Kasumi-1 (cell line): ENCODE measurements at regions not wholly inside any gene's neighbourhood (a gene's known extent, or its start where the extent isn't known, plus 50 kb on each side); places are given as distances from the start of the nearest gene placed in this dataset.

ENCODE experiments used
- DNase-seq, 2 experiments: peaks; one replicate each; lab custom pipeline; 2025; lab: John Stamatoyannopoulos, UW

DNA sequence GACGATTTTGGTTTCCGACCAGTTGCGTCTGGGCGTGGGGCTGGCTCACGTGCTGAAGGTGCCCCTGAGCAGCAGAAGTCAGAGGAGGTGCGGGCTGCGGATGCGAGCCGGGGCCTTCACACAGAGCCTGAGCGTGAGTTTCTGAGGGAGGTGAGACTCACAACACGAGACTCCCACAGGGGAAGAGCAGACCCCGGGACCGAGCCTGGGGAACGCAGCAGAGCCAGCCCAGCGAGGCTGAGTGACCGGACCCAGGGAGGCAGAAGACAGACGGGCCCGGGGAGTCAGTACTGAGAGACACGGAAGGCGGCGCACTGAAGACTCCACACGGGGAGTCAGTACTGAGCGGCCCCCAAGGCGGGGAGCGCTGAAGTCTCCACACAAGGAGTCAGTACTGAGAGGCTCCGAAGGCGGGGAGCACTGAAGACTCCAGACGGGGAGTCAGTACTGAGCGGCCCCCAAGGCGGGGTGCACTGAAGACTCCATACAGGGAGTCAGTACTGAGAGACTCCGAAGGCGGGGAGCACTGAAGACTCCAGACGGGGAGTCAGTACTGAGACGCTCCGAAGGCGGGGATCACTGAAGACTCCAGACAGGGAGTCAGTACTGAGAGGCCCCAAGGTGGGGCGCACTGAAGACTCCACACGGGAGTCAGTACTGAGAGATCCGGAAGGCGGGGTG lies 77.8 kb downstream of the DLL1 start:
- DNase-seq = no peak

DNA sequence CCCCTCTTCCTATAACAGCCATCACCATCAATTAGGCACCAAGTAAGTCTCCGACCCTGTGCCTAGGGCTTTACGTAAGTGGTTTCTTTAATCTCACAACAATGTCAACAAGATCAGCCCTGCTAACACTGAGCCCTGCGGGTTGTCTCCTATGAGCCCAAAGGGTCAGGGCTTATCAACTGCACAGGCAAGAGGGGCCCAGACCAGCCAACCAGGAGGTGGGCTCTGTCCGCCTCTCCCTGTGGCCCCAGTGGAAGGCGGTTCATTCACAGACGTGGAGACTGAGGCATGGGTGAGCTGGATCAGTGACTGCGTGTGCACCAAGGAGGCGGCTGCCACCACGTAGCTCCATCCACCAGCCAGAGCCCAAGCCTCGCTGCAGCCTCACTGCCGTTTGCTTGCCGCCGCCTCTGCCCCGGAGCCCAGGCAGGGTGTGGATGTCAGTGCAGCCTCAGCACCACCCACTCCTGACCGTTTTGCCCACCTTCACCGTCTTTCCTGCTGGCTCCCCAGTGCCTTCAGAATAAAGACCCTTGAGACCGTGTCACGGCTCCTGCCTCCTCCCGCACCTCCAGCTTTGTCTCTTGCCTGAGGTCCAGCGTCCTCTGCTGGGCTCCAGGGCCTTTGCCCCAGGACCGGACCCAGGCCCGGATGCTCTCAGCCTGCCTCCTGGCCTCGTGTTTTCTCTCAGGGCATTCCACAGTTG lies 78.7 kb downstream of the DLL1 start:
- no peak for DNase-seq

- no peak for DNase-seq
Measured at GRCh38 chr6:170211404-170212025, 79.4 kb downstream of the DLL1 start.

GRCh38 chr6:170210651-170211403 lies 80.1 kb downstream of the DLL1 start:
- DNase-seq = no peak

DNA sequence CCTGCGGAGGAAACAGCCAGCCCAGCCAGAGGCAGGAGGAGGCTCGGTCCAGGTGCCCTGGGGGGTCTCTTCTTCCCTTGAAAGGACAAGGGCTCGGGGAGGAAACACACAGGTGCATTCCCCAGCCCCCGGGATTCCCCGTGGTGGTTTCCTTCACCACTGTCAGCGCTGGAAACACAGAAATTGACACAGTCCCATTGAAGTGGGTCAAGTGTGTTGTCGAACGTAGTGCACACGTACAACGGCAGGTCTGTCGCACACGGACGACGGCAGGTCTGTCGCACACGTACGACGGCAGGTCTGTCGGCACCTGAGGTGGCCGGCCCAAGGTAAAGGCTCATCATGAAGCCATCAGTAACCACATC lies 80.9 kb downstream of the DLL1 start:
- no peak for DNase-seq

GRCh38 chr6:170209354-170210025 lies 81.4 kb downstream of the DLL1 start:
- DNase-seq = no peak

DNA sequence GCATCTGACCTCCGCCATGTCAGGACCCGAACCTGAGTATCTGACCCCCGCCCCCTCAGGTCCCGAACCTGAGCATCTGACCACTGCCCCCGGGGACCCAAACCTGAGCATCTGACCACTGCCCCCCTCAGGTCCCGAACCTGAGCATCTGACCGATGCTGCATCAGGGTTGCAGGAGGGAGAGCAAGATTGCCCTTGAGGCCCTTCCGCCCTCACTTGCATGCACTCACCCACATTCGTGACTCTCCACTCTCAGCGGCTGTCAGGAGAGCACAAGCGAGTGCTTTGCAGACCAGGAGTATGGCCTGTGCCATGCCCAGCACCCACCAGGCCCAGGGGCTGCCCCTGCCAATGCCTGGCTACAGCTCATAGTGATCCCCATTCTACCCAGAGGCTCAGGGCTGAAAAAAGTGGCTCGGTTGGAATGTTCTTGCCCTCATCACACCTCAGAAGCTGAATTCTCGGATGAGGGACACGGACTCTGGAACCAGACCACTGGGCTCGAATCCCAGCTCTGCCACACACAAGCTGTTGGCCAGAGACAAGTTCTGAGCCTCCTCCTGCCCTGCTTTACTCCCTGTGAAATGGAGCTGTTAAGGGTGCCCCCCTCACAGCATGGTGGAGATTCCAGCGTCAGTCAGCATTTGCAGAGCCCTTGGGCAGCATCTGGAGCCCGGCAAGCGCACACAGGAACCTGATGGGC lies 82.1 kb downstream of the DLL1 start:
- DNase-seq = no peak

DNA sequence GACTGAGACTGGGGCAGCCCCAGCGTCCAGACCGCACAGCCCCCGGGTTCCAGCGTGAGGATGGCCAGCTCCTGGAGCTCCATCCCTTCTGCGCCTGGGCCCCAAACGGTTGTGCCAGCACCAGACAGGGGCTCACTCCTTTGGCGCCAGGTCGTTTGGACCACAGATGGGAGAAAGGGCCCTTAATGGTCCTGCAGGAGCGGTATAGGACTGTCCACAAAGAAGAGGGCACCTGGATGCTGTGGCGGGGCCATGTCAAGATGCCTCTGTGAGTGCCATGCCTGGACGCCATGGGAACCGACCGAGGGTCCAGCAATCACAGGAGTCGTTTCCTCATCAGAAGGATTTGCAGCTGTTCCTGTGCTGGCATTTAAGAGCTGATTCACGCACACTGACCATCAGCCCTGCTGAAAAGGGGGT lies 82.7 kb downstream of the DLL1 start:
- no peak for DNase-seq

DNA sequence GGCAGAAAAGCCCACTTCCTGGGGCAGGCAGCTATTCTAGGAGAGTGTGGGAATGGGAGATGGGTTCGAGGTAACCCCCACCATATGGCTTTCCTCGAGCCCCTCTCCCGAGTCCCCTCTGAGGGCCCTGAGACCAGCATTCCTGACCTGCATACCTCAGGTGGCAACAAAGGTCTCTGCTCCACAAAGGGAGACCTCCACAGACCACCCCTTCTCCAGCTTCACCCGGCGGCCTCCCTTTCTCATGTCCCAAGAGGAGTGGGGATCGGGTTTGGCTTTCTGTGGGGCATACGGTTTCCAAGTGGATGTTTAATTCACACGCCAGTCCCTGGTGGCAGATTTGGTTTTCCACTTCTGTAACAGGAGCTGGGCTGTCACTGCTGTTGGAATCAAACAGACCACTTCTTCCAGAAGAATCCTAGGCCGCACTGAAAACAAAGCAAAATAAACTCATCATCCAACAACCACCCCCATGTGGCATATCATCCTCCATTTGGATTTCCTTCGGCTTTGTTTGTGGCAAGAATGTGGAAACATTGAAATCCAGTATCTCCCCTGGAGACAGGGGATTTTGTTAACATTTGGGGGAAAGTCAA lies 83.2 kb downstream of the DLL1 start:
- no peak for DNase-seq

GRCh38 chr6:170206851-170207431 lies 83.9 kb downstream of the DLL1 start:
- no peak for DNase-seq

DNA sequence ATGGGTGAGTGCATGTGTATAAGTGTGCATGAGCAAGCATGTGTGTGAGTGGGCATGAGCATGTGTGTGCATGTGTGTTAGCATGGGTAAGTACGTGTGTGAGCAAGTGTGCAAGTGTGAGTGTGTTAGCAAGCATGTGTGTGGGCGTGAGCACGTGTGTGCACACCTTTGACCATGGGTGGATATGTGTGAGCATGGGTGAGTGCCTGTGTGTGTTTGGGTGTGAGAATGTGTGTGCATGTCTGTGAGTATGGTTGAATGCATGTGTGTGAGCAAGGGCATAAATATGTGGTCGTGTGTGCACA lies 84.6 kb downstream of the DLL1 start:
- no peak for DNase-seq

GRCh38 chr6:170205534-170206316 lies 85.2 kb downstream of the DLL1 start:
- DNase-seq = no peak

DNA sequence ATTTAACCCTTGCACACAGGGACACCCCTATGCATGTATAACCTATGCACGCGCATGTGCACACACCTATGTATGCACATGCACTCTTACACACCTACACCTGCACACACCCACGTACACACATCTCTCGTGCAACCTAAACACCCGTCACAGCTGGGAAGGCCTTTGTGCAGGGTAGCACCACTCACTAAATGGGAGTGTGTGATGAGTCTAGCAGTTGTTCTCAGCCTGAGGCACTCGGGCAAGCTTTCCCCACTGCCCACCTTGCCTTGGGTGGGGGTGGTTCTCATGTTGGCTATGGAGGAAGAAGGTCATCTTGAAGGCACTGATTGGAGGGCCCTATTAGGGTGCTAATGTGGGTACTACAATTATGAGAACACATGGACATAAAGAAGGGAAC lies 85.8 kb downstream of the DLL1 start:
- DNase-seq = no peak

- DNase-seq = no peak
Measured at GRCh38 chr6:170203212-170203611, 87.7 kb downstream of the DLL1 start.

- DNase-seq = no peak
Measured at GRCh38 chr6:170202416-170203135, 88.3 kb downstream of the DLL1 start.

DNA sequence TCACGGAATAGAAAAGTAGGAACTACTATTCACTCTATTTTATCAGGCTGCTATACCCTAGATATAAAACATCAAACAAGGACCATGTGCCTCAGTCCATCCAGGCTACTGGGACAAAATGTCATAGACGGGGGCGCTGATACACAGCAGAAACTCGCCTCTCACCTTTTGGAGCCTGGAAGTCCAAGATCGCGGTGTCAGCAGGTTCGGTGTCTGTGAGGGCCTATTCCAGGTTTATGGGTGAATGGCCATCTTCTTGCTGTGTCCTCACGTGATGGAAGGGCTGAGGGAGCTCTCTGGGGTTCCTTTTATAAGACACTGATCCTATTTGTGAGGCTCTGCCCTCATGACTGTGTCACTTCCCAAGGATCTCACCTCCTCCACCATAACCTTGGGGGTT lies 89.5 kb downstream of the DLL1 start:
- no peak for DNase-seq

- no peak for DNase-seq
Measured at GRCh38 chr6:170200458-170200891, 90.4 kb downstream of the DLL1 start.

- no peak for DNase-seq
Measured at GRCh38 chr6:170199716-170200115, 91.2 kb downstream of the DLL1 start.

DNA sequence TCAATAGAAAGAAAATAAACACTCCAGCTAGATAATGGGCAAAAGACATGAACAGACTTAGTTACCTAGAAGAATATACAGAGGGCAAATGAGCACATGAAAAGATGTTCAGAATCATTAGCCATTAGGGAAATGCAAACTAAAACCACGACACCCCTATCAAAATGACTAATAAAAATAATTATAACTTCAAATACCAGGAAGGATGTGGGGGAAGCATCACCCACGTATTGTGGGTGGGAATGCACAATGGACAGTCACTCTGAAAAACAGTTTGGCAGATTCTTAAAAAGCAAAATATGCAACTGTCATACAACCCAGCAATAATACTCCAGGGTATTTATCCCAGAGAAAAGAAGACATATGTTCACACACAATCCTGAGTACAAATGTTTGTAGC lies 92.6 kb downstream of the DLL1 start:
- DNase-seq = no peak
